SK-N-SH (cell line): ENCODE measurements at regions not wholly inside any gene's neighbourhood (a gene's known extent, or its start where the extent isn't known, plus 50 kb on each side); places are given as distances from the start of the nearest gene placed in this dataset.

Source experiments
- CHD2 ChIP-seq: fragments of 150-350 bp; IDR thresholded peaks from 2 replicates; pipeline ENCODE4 v1.6.1; 2018; ENCODE audit warnings: low read length; ENCODE audit not compliant: partially characterized antibody
- ELF1 ChIP-seq: IDR thresholded peaks from 2 replicates; pipeline ENCODE4 v1.4.0; 2012
- EP300 ChIP-seq, 2 experiments: IDR thresholded peaks; 2 replicates each; pipeline versions ENCODE4 v1.4.0 to v1.6.1; 2012; ENCODE audit warnings: borderline replicate concordance in 1 of 2, low read depth in 1 of 2, low read length in 1 of 2
- FOSL2 ChIP-seq: IDR thresholded peaks from 2 replicates; pipeline ENCODE4 v1.4.0; 2012; ENCODE audit warnings: low read depth, mild to moderate bottlenecking, moderate library complexity, borderline replicate concordance
- GABPA ChIP-seq: IDR thresholded peaks from 2 replicates; pipeline ENCODE4 v1.4.0; 2012; ENCODE audit warnings: low read depth, mild to moderate bottlenecking
- POLR2AphosphoS5 ChIP-seq: IDR thresholded peaks from 2 replicates; pipeline ENCODE4 v1.6.1; 2012; ENCODE audit warnings: low read depth, low read length
- RAD21 ChIP-seq: IDR thresholded peaks from 2 replicates; pipeline ENCODE4 v1.6.1; 2012; ENCODE audit warnings: mild to moderate bottlenecking, low read length
- TEAD4 ChIP-seq: IDR thresholded peaks from 2 replicates; pipeline ENCODE4 v1.4.0; 2012; ENCODE audit warnings: mild to moderate bottlenecking, borderline replicate concordance; ENCODE audit not compliant: insufficient read depth
- TF ChIP-seq, protein P1 (sequence below): fragments of 200-600 bp; sonication (generic); IDR thresholded peaks from 2 replicates; pipeline ENCODE4 v1.6.1; 2017; ENCODE audit warnings: antibody characterized with exemption, mild to moderate bottlenecking, moderate library complexity
- TF ChIP-seq, protein P2 (sequence below): IDR thresholded peaks from 2 replicates; pipeline ENCODE4; 2012
- TF ChIP-seq, protein P3 (sequence below): fragments of 150-350 bp; IDR thresholded peaks from 2 replicates; pipeline ENCODE4 v1.6.1; 2016; ENCODE audit warnings: mild to moderate bottlenecking, low read depth, low read length

DNA sequence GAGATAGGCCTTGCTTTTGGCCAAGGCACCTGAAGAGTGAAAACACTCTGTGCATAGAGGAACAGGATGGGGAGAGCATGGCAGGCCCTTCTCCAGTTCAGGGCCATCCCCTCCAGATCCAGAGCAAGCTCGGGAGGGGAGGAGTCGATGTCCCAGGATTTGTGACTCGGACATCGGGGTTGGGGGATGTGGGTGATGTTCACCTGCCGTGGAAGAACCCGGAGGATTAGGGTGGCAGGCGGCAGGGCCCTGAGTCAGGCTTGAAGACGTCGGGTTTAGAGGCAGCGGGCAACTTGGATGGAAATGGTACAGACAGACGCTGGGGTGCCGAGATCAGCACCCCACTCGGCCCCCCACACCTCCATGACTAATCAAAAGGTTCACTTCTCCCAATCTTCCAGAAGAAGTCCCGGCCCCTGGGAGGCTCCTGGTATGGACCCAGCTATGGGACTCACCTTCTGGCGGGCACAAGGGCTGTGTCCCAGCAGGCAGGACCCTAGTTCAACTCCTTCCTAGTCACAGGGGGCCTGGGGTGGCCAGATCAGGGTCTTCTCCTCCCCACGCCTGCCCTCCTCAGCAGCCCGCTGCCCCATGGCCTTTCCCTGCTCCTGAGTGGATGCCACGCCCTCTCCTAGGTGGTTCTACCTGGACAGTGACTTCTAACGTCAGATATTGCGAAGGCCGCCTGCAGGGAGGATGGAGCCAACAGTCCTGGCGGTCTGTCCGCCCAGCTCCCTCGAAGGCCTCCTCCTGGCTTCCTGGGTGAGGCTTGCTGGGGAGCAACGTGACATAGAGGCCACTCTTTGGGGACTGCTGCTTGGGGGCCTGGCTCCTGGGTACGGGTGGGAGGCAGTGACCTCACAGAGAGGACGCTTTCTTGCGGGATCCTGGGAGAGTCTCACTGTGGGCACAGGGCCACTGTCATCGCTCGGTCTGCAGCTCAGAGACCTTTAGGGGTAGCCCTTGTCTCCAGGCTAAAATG is 792.5 kb downstream of the BRD1 start:
- TF ChIP-seq, protein P1, sequence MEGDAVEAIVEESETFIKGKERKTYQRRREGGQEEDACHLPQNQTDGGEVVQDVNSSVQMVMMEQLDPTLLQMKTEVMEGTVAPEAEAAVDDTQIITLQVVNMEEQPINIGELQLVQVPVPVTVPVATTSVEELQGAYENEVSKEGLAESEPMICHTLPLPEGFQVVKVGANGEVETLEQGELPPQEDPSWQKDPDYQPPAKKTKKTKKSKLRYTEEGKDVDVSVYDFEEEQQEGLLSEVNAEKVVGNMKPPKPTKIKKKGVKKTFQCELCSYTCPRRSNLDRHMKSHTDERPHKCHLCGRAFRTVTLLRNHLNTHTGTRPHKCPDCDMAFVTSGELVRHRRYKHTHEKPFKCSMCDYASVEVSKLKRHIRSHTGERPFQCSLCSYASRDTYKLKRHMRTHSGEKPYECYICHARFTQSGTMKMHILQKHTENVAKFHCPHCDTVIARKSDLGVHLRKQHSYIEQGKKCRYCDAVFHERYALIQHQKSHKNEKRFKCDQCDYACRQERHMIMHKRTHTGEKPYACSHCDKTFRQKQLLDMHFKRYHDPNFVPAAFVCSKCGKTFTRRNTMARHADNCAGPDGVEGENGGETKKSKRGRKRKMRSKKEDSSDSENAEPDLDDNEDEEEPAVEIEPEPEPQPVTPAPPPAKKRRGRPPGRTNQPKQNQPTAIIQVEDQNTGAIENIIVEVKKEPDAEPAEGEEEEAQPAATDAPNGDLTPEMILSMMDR = no peak
- no peak for TF ChIP-seq POLR2AphosphoS5
- no peak for TF ChIP-seq CHD2
- TF ChIP-seq, protein P2, sequence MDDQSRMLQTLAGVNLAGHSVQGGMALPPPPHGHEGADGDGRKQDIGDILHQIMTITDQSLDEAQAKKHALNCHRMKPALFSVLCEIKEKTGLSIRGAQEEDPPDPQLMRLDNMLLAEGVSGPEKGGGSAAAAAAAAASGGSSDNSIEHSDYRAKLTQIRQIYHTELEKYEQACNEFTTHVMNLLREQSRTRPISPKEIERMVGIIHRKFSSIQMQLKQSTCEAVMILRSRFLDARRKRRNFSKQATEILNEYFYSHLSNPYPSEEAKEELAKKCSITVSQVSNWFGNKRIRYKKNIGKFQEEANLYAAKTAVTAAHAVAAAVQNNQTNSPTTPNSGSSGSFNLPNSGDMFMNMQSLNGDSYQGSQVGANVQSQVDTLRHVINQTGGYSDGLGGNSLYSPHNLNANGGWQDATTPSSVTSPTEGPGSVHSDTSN = no peak
- TF ChIP-seq TEAD4 = no peak
- no peak for TF ChIP-seq EP300 (IDR thresholded peaks at IDR 0.05; ENCODE audit: borderline replicate concordance in 1 of 2, low read depth in 1 of 2, low read length in 1 of 2)
- TF ChIP-seq RAD21 = no peak
- TF ChIP-seq, protein P3, sequence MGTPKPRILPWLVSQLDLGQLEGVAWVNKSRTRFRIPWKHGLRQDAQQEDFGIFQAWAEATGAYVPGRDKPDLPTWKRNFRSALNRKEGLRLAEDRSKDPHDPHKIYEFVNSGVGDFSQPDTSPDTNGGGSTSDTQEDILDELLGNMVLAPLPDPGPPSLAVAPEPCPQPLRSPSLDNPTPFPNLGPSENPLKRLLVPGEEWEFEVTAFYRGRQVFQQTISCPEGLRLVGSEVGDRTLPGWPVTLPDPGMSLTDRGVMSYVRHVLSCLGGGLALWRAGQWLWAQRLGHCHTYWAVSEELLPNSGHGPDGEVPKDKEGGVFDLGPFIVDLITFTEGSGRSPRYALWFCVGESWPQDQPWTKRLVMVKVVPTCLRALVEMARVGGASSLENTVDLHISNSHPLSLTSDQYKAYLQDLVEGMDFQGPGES = no peak
- TF ChIP-seq GABPA = no peak
- TF ChIP-seq FOSL2 = no peak
- TF ChIP-seq ELF1 = no peak
